ENCODE measurements at regions not wholly inside any gene's neighbourhood (a gene's known extent, or its start where the extent isn't known, plus 50 kb on each side); places are given as distances from the start of the nearest gene placed in this dataset.
A peak's percentile ranks its signal among the peaks of the same experiment; 100 is the strongest.

GRCh38 chr5:144581044-144581443 lies 410.4 kb downstream of the KCTD16 start:
- Histone ChIP-seq H3K9me3 (ENCODE audit: control insufficient read depth, low read length) (no peaks in the 10 kb centered on the region), H3K4me3 (ENCODE audit: low read length) (no peak overlapping the region), H3K9ac (ENCODE audit: low read length) (no peak overlapping the region), H3K4me1 (ENCODE audit: control insufficient read depth, insufficient read depth, low read length) (no peaks in the 10 kb centered on the region), H3K27me3 (replicated peaks; ENCODE audit: control insufficient read depth, insufficient read depth, low read length) (no peaks in the 10 kb centered on the region), H3K36me3 (ENCODE audit: control insufficient read depth, insufficient read depth, low read length, severe bottlenecking) (no peaks in the 10 kb centered on the region)
- no peak for DNase-seq (ENCODE audit: low read depth)

GRCh38 chr5:144577676-144578075 lies 407.0 kb downstream of the KCTD16 start:
- DNase-seq (ENCODE audit: low read depth) = no peak
- Histone ChIP-seq H3K27me3 (replicated peaks; ENCODE audit: control insufficient read depth, insufficient read depth, low read length) (no peaks in the 10 kb centered on the region), H3K36me3 (ENCODE audit: control insufficient read depth, insufficient read depth, low read length, severe bottlenecking) (no peaks in the 10 kb centered on the region), H3K9ac (ENCODE audit: low read length) (no peak overlapping the region), H3K9me3 (ENCODE audit: control insufficient read depth, low read length) (peaks cover 3% of the 10 kb centered on the region), H3K4me1 (ENCODE audit: control insufficient read depth, insufficient read depth, low read length) (no peaks in the 10 kb centered on the region), H3K4me3 (ENCODE audit: low read length) (no peak overlapping the region)

- H3K4me3 ChIP-seq (ENCODE audit: low read length) = no peak overlapping the region
- DNase-seq (ENCODE audit: low read depth) = no peak
Measured at GRCh38 chr5:144575736-144576135, 405.1 kb downstream of the KCTD16 start.

GRCh38 chr5:144567421-144567780 lies 396.7 kb downstream of the KCTD16 start:
- H3K4me1 ChIP-seq (ENCODE audit: control insufficient read depth, insufficient read depth, low read length) = no peaks in the 10 kb centered on the region
- DNase-seq (ENCODE audit: low read depth) = peak; percentile 64

More at GRCh38 chr5:144575736-144576135, 405.1 kb downstream of the KCTD16 start:
- Histone ChIP-seq H3K9me3 (ENCODE audit: control insufficient read depth, low read length) (peaks cover 4% of the 10 kb centered on the region), H3K9ac (ENCODE audit: low read length) (no peak overlapping the region), H3K4me1 (ENCODE audit: control insufficient read depth, insufficient read depth, low read length) (no peaks in the 10 kb centered on the region), H3K27me3 (replicated peaks; ENCODE audit: control insufficient read depth, insufficient read depth, low read length) (no peaks in the 10 kb centered on the region), H3K36me3 (ENCODE audit: control insufficient read depth, insufficient read depth, low read length, severe bottlenecking) (no peaks in the 10 kb centered on the region)

GRCh38 chr5:144566747-144567420 lies 396.2 kb downstream of the KCTD16 start:
- peak; percentile 42 for DNase-seq (ENCODE audit: low read depth)
- no peaks in the 10 kb centered on the region for H3K36me3 ChIP-seq (ENCODE audit: control insufficient read depth, insufficient read depth, low read length, severe bottlenecking)
- H3K27me3 ChIP-seq (replicated peaks; ENCODE audit: control insufficient read depth, insufficient read depth, low read length) = no peaks in the 10 kb centered on the region
- H3K9ac ChIP-seq (ENCODE audit: low read length) = no peak overlapping the region
- H3K4me1 ChIP-seq (ENCODE audit: control insufficient read depth, insufficient read depth, low read length) = no peaks in the 10 kb centered on the region
- peaks cover 22% of the 10 kb centered on the region for H3K9me3 ChIP-seq (ENCODE audit: control insufficient read depth, low read length)
- H3K4me3 ChIP-seq (ENCODE audit: low read length) = no peak overlapping the region

More at GRCh38 chr5:144567421-144567780, 396.7 kb downstream of the KCTD16 start:
- H3K9ac ChIP-seq (ENCODE audit: low read length) = no peak overlapping the region
- peaks cover 22% of the 10 kb centered on the region for H3K9me3 ChIP-seq (ENCODE audit: control insufficient read depth, low read length)
- H3K27me3 ChIP-seq (replicated peaks; ENCODE audit: control insufficient read depth, insufficient read depth, low read length) = no peaks in the 10 kb centered on the region
- no peaks in the 10 kb centered on the region for H3K36me3 ChIP-seq (ENCODE audit: control insufficient read depth, insufficient read depth, low read length, severe bottlenecking)
- no peak overlapping the region for H3K4me3 ChIP-seq (ENCODE audit: low read length)

GRCh38 chr5:144549580-144549979 lies 378.9 kb downstream of the KCTD16 start:
- H3K9ac ChIP-seq (ENCODE audit: low read length) = no peak overlapping the region
- H3K4me1 ChIP-seq (ENCODE audit: control insufficient read depth, insufficient read depth, low read length) = peaks cover 10% of the 10 kb centered on the region
- no peaks in the 10 kb centered on the region for H3K27me3 ChIP-seq (replicated peaks; ENCODE audit: control insufficient read depth, insufficient read depth, low read length)
- no peaks in the 10 kb centered on the region for H3K9me3 ChIP-seq (ENCODE audit: control insufficient read depth, low read length)
- peak; percentile 95 for DNase-seq (ENCODE audit: low read depth)
- no peak overlapping the region for H3K4me3 ChIP-seq (ENCODE audit: low read length)
- no peaks in the 10 kb centered on the region for H3K36me3 ChIP-seq (ENCODE audit: control insufficient read depth, insufficient read depth, low read length, severe bottlenecking)

- Histone ChIP-seq H3K4me1 (ENCODE audit: control insufficient read depth, insufficient read depth, low read length) (peaks cover 10% of the 10 kb centered on the region), H3K4me3 (ENCODE audit: low read length) (no peak overlapping the region), H3K9ac (ENCODE audit: low read length) (no peak overlapping the region), H3K9me3 (ENCODE audit: control insufficient read depth, low read length) (no peaks in the 10 kb centered on the region), H3K36me3 (ENCODE audit: control insufficient read depth, insufficient read depth, low read length, severe bottlenecking) (no peaks in the 10 kb centered on the region), H3K27me3 (replicated peaks; ENCODE audit: control insufficient read depth, insufficient read depth, low read length) (no peaks in the 10 kb centered on the region)
- DNase-seq (ENCODE audit: low read depth) = no peak
Measured at GRCh38 chr5:144548936-144549335, 378.3 kb downstream of the KCTD16 start.

GRCh38 chr5:144547098-144547499 lies 376.4 kb downstream of the KCTD16 start:
- Histone ChIP-seq H3K4me1 (ENCODE audit: control insufficient read depth, insufficient read depth, low read length) (peaks cover 10% of the 10 kb centered on the region), H3K27me3 (replicated peaks; ENCODE audit: control insufficient read depth, insufficient read depth, low read length) (no peaks in the 10 kb centered on the region), H3K4me3 (ENCODE audit: low read length) (no peak overlapping the region), H3K9ac (ENCODE audit: low read length) (no peak overlapping the region), H3K9me3 (ENCODE audit: control insufficient read depth, low read length) (no peaks in the 10 kb centered on the region), H3K36me3 (ENCODE audit: control insufficient read depth, insufficient read depth, low read length, severe bottlenecking) (no peaks in the 10 kb centered on the region)
- DNase-seq (ENCODE audit: low read depth) = peak; percentile 77

GRCh38 chr5:144538845-144539244 lies 368.2 kb downstream of the KCTD16 start:
- no peak overlapping the region for H3K9ac ChIP-seq (ENCODE audit: low read length)
- H3K9me3 ChIP-seq (ENCODE audit: control insufficient read depth, low read length) = no peaks in the 10 kb centered on the region
- H3K4me1 ChIP-seq (ENCODE audit: control insufficient read depth, insufficient read depth, low read length) = peaks cover 15% of the 10 kb centered on the region
- H3K4me3 ChIP-seq (ENCODE audit: low read length) = no peak overlapping the region
- no peaks in the 10 kb centered on the region for H3K36me3 ChIP-seq (ENCODE audit: control insufficient read depth, insufficient read depth, low read length, severe bottlenecking)
- DNase-seq (ENCODE audit: low read depth) = no peak
- no peaks in the 10 kb centered on the region for H3K27me3 ChIP-seq (replicated peaks; ENCODE audit: control insufficient read depth, insufficient read depth, low read length)
